GM23338 (cell line): ENCODE measurements at regions not wholly inside any gene's neighbourhood (a gene's known extent, or its start where the extent isn't known, plus 50 kb on each side); places are given as distances from the start of the nearest gene placed in this dataset.

Source experiments
- ATAC-seq: fragments of 200-7000 bp; cut with Tn5 transposase; 3 replicates; pipeline ENCODE4 v1.9.1; 2020
- DNase-seq: peaks from one replicate; pipeline ENCODE4 v3.0.0-alpha.2; 2015; ENCODE audit warnings: low spot score
- H2AFZ ChIP-seq: fragments of 200-600 bp; sonication (generic); 2 replicates; pipeline ENCODE4 v1.8.0; 2016; ENCODE audit warnings: antibody characterized with exemption, mild to moderate bottlenecking, moderate library complexity
- H3F3A ChIP-seq: fragments of 200-600 bp; sonication (generic); replicated peaks from 2 replicates; pipeline ENCODE4 v1.8.0; 2017; ENCODE audit warnings: antibody characterized with exemption, mixed run types, low read depth
- H3K27ac ChIP-seq: fragments of 200-600 bp; sonication (generic); 2 replicates; pipeline ENCODE4 v1.6.1; 2016; ENCODE audit warnings: low read depth
- H3K27me3 ChIP-seq: fragments of 200-600 bp; sonication (generic); 2 replicates; pipeline ENCODE4 v1.8.0; 2016; ENCODE audit warnings: mild to moderate bottlenecking, mixed run types, moderate library complexity; ENCODE audit not compliant: insufficient read depth
- H3K36me3 ChIP-seq: fragments of 200-600 bp; sonication (generic); 2 replicates; pipeline ENCODE4 v1.8.0; 2016; ENCODE audit warnings: mild to moderate bottlenecking; ENCODE audit not compliant: insufficient read depth
- H3K4me1 ChIP-seq: fragments of 200-600 bp; sonication (generic); 2 replicates; pipeline ENCODE4 v1.8.0; 2016; ENCODE audit warnings: mild to moderate bottlenecking, moderate library complexity; ENCODE audit not compliant: insufficient read depth
- H3K4me2 ChIP-seq: fragments of 200-600 bp; sonication (generic); 2 replicates; pipeline ENCODE4 v1.7.1; 2017; ENCODE audit warnings: mixed run types
- H3K4me3 ChIP-seq: fragments of 200-600 bp; sonication (generic); 2 replicates; pipeline ENCODE4 v1.6.1; 2016; ENCODE audit warnings: mixed run types
- H3K79me2 ChIP-seq: fragments of 200-600 bp; sonication (generic); replicated peaks from 2 replicates; pipeline ENCODE4 v1.8.0; 2017; ENCODE audit warnings: mild to moderate bottlenecking; ENCODE audit not compliant: insufficient read depth
- H3K9me2 ChIP-seq: fragments of 200-600 bp; sonication (generic); 2 replicates; pipeline ENCODE4 v1.8.0; 2017; ENCODE audit not compliant: insufficient read depth
- H4K20me1 ChIP-seq: fragments of 200-600 bp; sonication (generic); replicated peaks from 2 replicates; pipeline ENCODE4 v1.8.0; 2017; ENCODE audit warnings: mild to moderate bottlenecking; ENCODE audit not compliant: insufficient read depth
- H3K27ac Mint-ChIP-seq: 2 replicates; pipeline ENCODE4 v1.8.0; 2020; ENCODE audit warnings: inconsistent platforms, mild to moderate bottlenecking, moderate library complexity, mixed read lengths
- H3K27me3 Mint-ChIP-seq: 3 replicates; pipeline ENCODE4 v1.8.0; 2022; ENCODE audit warnings: low read depth, mild to moderate bottlenecking, moderate library complexity, mixed read lengths, inconsistent platforms; ENCODE audit not compliant: insufficient read depth, poor library complexity
- H3K36me3 Mint-ChIP-seq: 3 replicates; pipeline ENCODE4 v1.8.0; 2021; ENCODE audit warnings: low read depth, mild to moderate bottlenecking, inconsistent platforms, moderate library complexity, mixed read lengths
- H3K4me1 Mint-ChIP-seq: 3 replicates; pipeline ENCODE4 v1.8.0; 2020; ENCODE audit warnings: mild to moderate bottlenecking, inconsistent platforms, mixed read lengths
- H3K4me3 Mint-ChIP-seq: 3 replicates; pipeline ENCODE4 v1.8.0; 2021; ENCODE audit warnings: moderate library complexity, mild to moderate bottlenecking, inconsistent platforms, mixed read lengths
- H3K9me3 Mint-ChIP-seq: 3 replicates; pipeline ENCODE4 v1.8.0; 2020; ENCODE audit warnings: moderate library complexity, mild to moderate bottlenecking, inconsistent platforms, mixed read lengths
- CREB1 ChIP-seq: fragments of 250-450 bp; sonication (Bioruptor Pico); IDR thresholded peaks from 2 replicates; pipeline ENCODE4 v1.5.0; 2020; ENCODE audit warnings: low read depth, mild to moderate bottlenecking, moderate library complexity
- EZH2 ChIP-seq: fragments of 200-600 bp; sonication (generic); IDR thresholded peaks from one replicate; pipeline ENCODE4 v1.8.0; 2017; ENCODE audit warnings: antibody characterized with exemption, mild to moderate bottlenecking, low read depth; ENCODE audit not compliant: unreplicated experiment
- EZH2phosphoT487 ChIP-seq: fragments of 200-600 bp; sonication (generic); IDR thresholded peaks from one replicate; pipeline ENCODE4 v1.8.1; 2018; ENCODE audit warnings: antibody characterized with exemption; ENCODE audit not compliant: unreplicated experiment
- JUNB ChIP-seq: IDR thresholded peaks from one replicate; pipeline ENCODE4 v1.6.1; 2016; ENCODE audit warnings: antibody characterized with exemption; ENCODE audit not compliant: unreplicated experiment
- NANOG ChIP-seq: IDR thresholded peaks from 2 replicates; pipeline ENCODE4 v1.6.1; 2016; ENCODE audit warnings: antibody characterized with exemption, borderline replicate concordance
- POLR2AphosphoS5 ChIP-seq: IDR thresholded peaks from 2 replicates; pipeline ENCODE4 v1.6.1; 2016; ENCODE audit warnings: antibody characterized with exemption, low read depth
- STAT1 ChIP-seq: IDR thresholded peaks from one replicate; pipeline ENCODE4 v1.6.1; 2016; ENCODE audit warnings: antibody characterized with exemption; ENCODE audit not compliant: unreplicated experiment
- ZNF114 ChIP-seq: fragments of 250-450 bp; sonication (Bioruptor Pico); IDR thresholded peaks from 2 replicates; pipeline ENCODE4 v1.5.0; 2020; ENCODE audit warnings: mild to moderate bottlenecking, moderate library complexity
- ZNF331 ChIP-seq: fragments of 250-450 bp; sonication (Bioruptor Pico); IDR thresholded peaks from 2 replicates; pipeline ENCODE4 v1.5.0; 2020; ENCODE audit warnings: low read depth, mild to moderate bottlenecking, moderate library complexity
- TF ChIP-seq, protein P1 (sequence below): IDR thresholded peaks from one replicate; pipeline ENCODE4 v1.6.1; 2018; ENCODE audit warnings: antibody characterized with exemption; ENCODE audit not compliant: unreplicated experiment
- TF ChIP-seq, protein P2 (sequence below): IDR thresholded peaks from 2 replicates; pipeline ENCODE4 v1.6.1; 2016; ENCODE audit warnings: antibody characterized with exemption
- TF ChIP-seq, protein P3 (sequence below): fragments of 250-450 bp; sonication (Bioruptor Pico); IDR thresholded peaks from 2 replicates; pipeline ENCODE4 v1.5.0; 2020; ENCODE audit warnings: mild to moderate bottlenecking, moderate library complexity
- TF ChIP-seq, protein P4 (sequence below), 2 experiments: fragments of 200-600 bp in 1 of 2; sonication (generic) in 1 of 2; conservative IDR thresholded peaks; 2 replicates each; pipeline versions ENCODE4 v1.5.1 to v1.6.1; 2016 to 2017; ENCODE audit warnings: antibody characterized with exemption in 2 of 2, low read depth in 2 of 2, mild to moderate bottlenecking in 2 of 2, moderate library complexity in 1 of 2

DNA sequence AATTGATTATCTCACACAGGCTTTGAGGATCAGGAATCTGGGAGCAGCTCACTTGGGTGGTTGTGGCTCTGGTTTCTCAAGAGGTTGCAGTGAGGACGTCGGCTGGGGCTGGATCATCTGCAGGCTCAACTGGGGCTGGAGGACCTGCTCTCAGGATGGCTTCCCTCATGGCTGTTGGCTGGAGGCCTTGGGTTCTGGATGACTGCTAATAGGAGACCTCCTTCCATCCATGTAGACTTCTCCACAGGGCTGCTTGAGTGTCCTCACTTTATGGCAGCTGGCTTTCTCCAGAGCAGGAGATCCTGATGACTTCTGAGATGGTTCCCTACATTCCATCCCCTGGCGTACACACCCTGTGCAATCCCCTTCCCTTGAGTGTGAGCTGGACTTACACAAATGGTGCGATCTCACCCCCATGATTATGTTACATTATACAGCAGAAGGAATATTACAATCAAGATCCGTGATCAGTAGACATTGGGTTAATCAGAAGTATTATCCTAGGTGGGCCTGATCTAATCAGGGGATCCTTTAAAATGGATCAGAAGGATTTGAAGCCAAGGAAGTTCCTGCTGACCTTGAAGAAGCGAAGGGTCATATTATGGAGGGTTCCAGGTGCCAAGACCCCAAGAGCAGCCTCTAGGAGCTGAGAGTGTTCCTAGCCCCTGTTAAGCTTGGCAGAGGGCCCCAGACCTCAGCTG lies 122.2 kb downstream of the CXCL12 start:
- Mint-ChIP-seq H3K4me1 (peaks cover 15% of the 10 kb centered on the region), H3K9me3 (peaks cover 25% of the 10 kb centered on the region), H3K27me3 (peaks cover 12% of the 10 kb centered on the region), H3K27ac (no peak overlapping the region), H3K36me3 (peaks cover 13% of the 10 kb centered on the region), H3K4me3 (no peak overlapping the region)
- peaks cover 10% of the 10 kb centered on the region; the same call in 1 of the 2 replicates for H3K4me1 ChIP-seq
- H3K36me3 ChIP-seq = no peaks in the 10 kb centered on the region
- no peak overlapping the region for H2AFZ ChIP-seq
- no peaks in the 10 kb centered on the region for H3F3A ChIP-seq
- no peak overlapping the region for H3K4me3 ChIP-seq
- no peak overlapping the region for H3K27ac ChIP-seq
- H3K27me3 ChIP-seq = no peaks in the 10 kb centered on the region
- H4K20me1 ChIP-seq = no peaks in the 10 kb centered on the region
- no peak overlapping the region for H3K4me2 ChIP-seq
- H3K79me2 ChIP-seq = no peaks in the 10 kb centered on the region
- ATAC-seq (no peak), DNase-seq (no peak)
- no peak for TF ChIP-seq ZNF331
- no peak for TF ChIP-seq ZNF114 (CRISPR knock-in tag)
- TF ChIP-seq EZH2 = no peak
- TF ChIP-seq, protein P1, sequence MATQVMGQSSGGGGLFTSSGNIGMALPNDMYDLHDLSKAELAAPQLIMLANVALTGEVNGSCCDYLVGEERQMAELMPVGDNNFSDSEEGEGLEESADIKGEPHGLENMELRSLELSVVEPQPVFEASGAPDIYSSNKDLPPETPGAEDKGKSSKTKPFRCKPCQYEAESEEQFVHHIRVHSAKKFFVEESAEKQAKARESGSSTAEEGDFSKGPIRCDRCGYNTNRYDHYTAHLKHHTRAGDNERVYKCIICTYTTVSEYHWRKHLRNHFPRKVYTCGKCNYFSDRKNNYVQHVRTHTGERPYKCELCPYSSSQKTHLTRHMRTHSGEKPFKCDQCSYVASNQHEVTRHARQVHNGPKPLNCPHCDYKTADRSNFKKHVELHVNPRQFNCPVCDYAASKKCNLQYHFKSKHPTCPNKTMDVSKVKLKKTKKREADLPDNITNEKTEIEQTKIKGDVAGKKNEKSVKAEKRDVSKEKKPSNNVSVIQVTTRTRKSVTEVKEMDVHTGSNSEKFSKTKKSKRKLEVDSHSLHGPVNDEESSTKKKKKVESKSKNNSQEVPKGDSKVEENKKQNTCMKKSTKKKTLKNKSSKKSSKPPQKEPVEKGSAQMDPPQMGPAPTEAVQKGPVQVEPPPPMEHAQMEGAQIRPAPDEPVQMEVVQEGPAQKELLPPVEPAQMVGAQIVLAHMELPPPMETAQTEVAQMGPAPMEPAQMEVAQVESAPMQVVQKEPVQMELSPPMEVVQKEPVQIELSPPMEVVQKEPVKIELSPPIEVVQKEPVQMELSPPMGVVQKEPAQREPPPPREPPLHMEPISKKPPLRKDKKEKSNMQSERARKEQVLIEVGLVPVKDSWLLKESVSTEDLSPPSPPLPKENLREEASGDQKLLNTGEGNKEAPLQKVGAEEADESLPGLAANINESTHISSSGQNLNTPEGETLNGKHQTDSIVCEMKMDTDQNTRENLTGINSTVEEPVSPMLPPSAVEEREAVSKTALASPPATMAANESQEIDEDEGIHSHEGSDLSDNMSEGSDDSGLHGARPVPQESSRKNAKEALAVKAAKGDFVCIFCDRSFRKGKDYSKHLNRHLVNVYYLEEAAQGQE = no peak
- TF ChIP-seq, protein P2, sequence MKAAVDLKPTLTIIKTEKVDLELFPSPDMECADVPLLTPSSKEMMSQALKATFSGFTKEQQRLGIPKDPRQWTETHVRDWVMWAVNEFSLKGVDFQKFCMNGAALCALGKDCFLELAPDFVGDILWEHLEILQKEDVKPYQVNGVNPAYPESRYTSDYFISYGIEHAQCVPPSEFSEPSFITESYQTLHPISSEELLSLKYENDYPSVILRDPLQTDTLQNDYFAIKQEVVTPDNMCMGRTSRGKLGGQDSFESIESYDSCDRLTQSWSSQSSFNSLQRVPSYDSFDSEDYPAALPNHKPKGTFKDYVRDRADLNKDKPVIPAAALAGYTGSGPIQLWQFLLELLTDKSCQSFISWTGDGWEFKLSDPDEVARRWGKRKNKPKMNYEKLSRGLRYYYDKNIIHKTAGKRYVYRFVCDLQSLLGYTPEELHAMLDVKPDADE = no peak
- no peak for TF ChIP-seq POLR2AphosphoS5
- TF ChIP-seq, protein P3, sequence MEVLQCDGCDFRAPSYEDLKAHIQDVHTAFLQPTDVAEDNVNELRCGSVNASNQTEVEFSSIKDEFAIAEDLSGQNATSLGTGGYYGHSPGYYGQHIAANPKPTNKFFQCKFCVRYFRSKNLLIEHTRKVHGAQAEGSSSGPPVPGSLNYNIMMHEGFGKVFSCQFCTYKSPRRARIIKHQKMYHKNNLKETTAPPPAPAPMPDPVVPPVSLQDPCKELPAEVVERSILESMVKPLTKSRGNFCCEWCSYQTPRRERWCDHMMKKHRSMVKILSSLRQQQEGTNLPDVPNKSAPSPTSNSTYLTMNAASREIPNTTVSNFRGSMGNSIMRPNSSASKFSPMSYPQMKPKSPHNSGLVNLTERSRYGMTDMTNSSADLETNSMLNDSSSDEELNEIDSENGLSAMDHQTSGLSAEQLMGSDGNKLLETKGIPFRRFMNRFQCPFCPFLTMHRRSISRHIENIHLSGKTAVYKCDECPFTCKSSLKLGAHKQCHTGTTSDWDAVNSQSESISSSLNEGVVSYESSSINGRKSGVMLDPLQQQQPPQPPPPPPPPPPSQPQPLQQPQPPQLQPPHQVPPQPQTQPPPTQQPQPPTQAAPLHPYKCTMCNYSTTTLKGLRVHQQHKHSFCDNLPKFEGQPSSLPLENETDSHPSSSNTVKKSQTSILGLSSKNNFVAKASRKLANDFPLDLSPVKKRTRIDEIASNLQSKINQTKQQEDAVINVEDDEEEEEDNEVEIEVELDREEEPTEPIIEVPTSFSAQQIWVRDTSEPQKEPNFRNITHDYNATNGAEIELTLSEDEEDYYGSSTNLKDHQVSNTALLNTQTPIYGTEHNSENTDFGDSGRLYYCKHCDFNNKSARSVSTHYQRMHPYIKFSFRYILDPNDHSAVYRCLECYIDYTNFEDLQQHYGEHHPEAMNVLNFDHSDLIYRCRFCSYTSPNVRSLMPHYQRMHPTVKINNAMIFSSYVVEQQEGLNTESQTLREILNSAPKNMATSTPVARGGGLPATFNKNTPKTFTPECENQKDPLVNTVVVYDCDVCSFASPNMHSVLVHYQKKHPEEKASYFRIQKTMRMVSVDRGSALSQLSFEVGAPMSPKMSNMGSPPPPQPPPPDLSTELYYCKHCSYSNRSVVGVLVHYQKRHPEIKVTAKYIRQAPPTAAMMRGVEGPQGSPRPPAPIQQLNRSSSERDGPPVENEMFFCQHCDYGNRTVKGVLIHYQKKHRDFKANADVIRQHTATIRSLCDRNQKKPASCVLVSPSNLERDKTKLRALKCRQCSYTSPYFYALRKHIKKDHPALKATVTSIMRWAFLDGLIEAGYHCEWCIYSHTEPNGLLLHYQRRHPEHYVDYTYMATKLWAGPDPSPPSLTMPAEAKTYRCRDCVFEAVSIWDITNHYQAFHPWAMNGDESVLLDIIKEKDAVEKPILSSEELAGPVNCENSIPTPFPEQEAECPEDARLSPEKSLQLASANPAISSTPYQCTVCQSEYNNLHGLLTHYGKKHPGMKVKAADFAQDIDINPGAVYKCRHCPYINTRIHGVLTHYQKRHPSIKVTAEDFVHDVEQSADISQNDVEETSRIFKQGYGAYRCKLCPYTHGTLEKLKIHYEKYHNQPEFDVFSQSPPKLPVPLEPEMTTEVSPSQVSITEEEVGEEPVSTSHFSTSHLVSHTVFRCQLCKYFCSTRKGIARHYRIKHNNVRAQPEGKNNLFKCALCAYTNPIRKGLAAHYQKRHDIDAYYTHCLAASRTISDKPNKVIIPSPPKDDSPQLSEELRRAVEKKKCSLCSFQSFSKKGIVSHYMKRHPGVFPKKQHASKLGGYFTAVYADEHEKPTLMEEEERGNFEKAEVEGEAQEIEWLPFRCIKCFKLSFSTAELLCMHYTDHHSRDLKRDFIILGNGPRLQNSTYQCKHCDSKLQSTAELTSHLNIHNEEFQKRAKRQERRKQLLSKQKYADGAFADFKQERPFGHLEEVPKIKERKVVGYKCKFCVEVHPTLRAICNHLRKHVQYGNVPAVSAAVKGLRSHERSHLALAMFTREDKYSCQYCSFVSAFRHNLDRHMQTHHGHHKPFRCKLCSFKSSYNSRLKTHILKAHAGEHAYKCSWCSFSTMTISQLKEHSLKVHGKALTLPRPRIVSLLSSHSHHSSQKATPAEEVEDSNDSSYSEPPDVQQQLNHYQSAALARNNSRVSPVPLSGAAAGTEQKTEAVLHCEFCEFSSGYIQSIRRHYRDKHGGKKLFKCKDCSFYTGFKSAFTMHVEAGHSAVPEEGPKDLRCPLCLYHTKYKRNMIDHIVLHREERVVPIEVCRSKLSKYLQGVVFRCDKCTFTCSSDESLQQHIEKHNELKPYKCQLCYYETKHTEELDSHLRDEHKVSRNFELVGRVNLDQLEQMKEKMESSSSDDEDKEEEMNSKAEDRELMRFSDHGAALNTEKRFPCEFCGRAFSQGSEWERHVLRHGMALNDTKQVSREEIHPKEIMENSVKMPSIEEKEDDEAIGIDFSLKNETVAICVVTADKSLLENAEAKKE (CRISPR knock-in tag) = no peak
- no peak for TF ChIP-seq CREB1 (CRISPR knock-in tag)
- TF ChIP-seq EZH2phosphoT487 = no peak
- no peak for TF ChIP-seq STAT1
- no peak for TF ChIP-seq NANOG
- TF ChIP-seq JUNB = no peak
- TF ChIP-seq, protein P4, sequence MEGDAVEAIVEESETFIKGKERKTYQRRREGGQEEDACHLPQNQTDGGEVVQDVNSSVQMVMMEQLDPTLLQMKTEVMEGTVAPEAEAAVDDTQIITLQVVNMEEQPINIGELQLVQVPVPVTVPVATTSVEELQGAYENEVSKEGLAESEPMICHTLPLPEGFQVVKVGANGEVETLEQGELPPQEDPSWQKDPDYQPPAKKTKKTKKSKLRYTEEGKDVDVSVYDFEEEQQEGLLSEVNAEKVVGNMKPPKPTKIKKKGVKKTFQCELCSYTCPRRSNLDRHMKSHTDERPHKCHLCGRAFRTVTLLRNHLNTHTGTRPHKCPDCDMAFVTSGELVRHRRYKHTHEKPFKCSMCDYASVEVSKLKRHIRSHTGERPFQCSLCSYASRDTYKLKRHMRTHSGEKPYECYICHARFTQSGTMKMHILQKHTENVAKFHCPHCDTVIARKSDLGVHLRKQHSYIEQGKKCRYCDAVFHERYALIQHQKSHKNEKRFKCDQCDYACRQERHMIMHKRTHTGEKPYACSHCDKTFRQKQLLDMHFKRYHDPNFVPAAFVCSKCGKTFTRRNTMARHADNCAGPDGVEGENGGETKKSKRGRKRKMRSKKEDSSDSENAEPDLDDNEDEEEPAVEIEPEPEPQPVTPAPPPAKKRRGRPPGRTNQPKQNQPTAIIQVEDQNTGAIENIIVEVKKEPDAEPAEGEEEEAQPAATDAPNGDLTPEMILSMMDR (conservative IDR thresholded peaks at IDR 0.05; ENCODE audit: low read depth in 2 of 2) = no peak
- peaks cover 19% of the 10 kb centered on the region for H3K9me2 ChIP-seq
